MM.1S (cell line): ENCODE measurements at regions not wholly inside any gene's neighbourhood (a gene's known extent, or its start where the extent isn't known, plus 50 kb on each side); places are given as distances from the start of the nearest gene placed in this dataset.

Experiments
- DNase-seq: peaks from one replicate; pipeline ENCODE4 v3.0.0-alpha.2; 2015
- H2AFZ ChIP-seq: fragments of 300-600 bp; sonication (generic); 2 replicates; pipeline ENCODE4 v1.6.0; 2016; ENCODE audit warnings: antibody characterized with exemption, low read length
- H3F3A ChIP-seq: fragments of 300-600 bp; sonication (generic); 2 replicates; pipeline ENCODE4 v1.6.1; 2016; ENCODE audit warnings: mild to moderate bottlenecking, antibody characterized with exemption, low read length, moderate library complexity, mixed read lengths; ENCODE audit not compliant: insufficient read depth
- H3K27ac ChIP-seq: fragments of 300-600 bp; sonication (generic); 2 replicates; pipeline ENCODE4 v1.5.1; 2016; ENCODE audit warnings: mild to moderate bottlenecking, low read length
- H3K27me3 ChIP-seq: fragments of 300-600 bp; sonication (generic); replicated peaks from 2 replicates; pipeline ENCODE4 v1.6.0; 2016; ENCODE audit warnings: low read length; ENCODE audit not compliant: insufficient read depth
- H3K36me3 ChIP-seq: fragments of 300-600 bp; sonication (generic); replicated peaks from 2 replicates; pipeline ENCODE4 v1.6.1; 2016; ENCODE audit warnings: mild to moderate bottlenecking, low read length, mixed read lengths; ENCODE audit not compliant: insufficient read depth
- H3K4me1 ChIP-seq: fragments of 300-600 bp; sonication (generic); 2 replicates; pipeline ENCODE4 v1.6.1; 2016; ENCODE audit warnings: low read length, mixed read lengths
- H3K4me2 ChIP-seq: fragments of 300-600 bp; sonication (generic); 2 replicates; pipeline ENCODE4 v1.6.0; 2016; ENCODE audit warnings: low read depth, low read length
- H3K4me3 ChIP-seq: fragments of 300-600 bp; sonication (generic); 2 replicates; pipeline ENCODE4 v1.5.1; 2016; ENCODE audit warnings: low read length, mixed read lengths
- H3K79me2 ChIP-seq: fragments of 300-600 bp; sonication (generic); 2 replicates; pipeline ENCODE4 v1.6.1; 2016; ENCODE audit warnings: mixed run types, low read length, mixed read lengths
- H3K9ac ChIP-seq: fragments of 300-600 bp; sonication (generic); 2 replicates; pipeline ENCODE4 v1.6.1; 2016; ENCODE audit warnings: low read length, mixed read lengths
- H3K9me2 ChIP-seq: fragments of 300-600 bp; sonication (generic); replicated peaks from 2 replicates; pipeline ENCODE4 v1.6.1; 2016; ENCODE audit warnings: mild to moderate bottlenecking, low read length, mixed read lengths; ENCODE audit not compliant: insufficient read depth
- H3K9me3 ChIP-seq: fragments of 300-600 bp; sonication (generic); replicated peaks from 2 replicates; pipeline ENCODE4 v1.6.1; 2016; ENCODE audit warnings: mild to moderate bottlenecking, low read length, mixed read lengths; ENCODE audit not compliant: insufficient read depth
- H4K20me1 ChIP-seq: fragments of 300-600 bp; sonication (generic); 2 replicates; pipeline ENCODE4 v1.6.1; 2016; ENCODE audit warnings: mild to moderate bottlenecking, low read length, moderate library complexity, mixed read lengths; ENCODE audit not compliant: insufficient read depth
- CTCF ChIP-seq: fragments of 300-600 bp; sonication (generic); IDR thresholded peaks from 2 replicates; pipeline ENCODE4 v1.5.1; 2016; ENCODE audit warnings: antibody characterized with exemption, low read length, mixed read lengths
- EZH2 ChIP-seq: fragments of 300-600 bp; sonication (generic); optimal IDR thresholded peaks from 2 replicates; pipeline ENCODE3; 2017; ENCODE audit warnings: low read depth, mild to moderate bottlenecking, antibody characterized with exemption, low read length, mixed read lengths
- EZH2phosphoT487 ChIP-seq: fragments of 300-600 bp; sonication (generic); IDR thresholded peaks from 2 replicates; pipeline ENCODE4 v1.6.1; 2018; ENCODE audit warnings: antibody characterized with exemption, low read length

- Histone ChIP-seq H3K4me2 (no peak overlapping the region), H3K36me3 (no peaks in the 10 kb centered on the region), H3K9ac (no peak overlapping the region), H2AFZ (no peak overlapping the region), H3K27ac (no peak overlapping the region), H3K9me2 (no peaks in the 10 kb centered on the region), H3K9me3 (no peaks in the 10 kb centered on the region), H3K27me3 (no peaks in the 10 kb centered on the region), H3K4me3 (no peak overlapping the region), H4K20me1 (no peaks in the 10 kb centered on the region), H3K79me2 (no peaks in the 10 kb centered on the region), H3F3A (no peaks in the 10 kb centered on the region), H3K4me1 (no peaks in the 10 kb centered on the region)
- no peak for TF ChIP-seq EZH2phosphoT487
- TF ChIP-seq EZH2, result no peak
- TF ChIP-seq CTCF, result no peak
- no peak for DNase-seq
Measured at GRCh38 chr6:105651969-105652368, 249.1 kb upstream of the PREP start.

- H3K36me3 ChIP-seq, result no peaks in the 10 kb centered on the region
- no peaks in the 10 kb centered on the region for H3F3A ChIP-seq
- H3K4me2 ChIP-seq, result no peak overlapping the region
- no peaks in the 10 kb centered on the region for H4K20me1 ChIP-seq
- no peak overlapping the region for H3K4me3 ChIP-seq
- no peak for DNase-seq
- H3K27ac ChIP-seq, result no peak overlapping the region
- H3K4me1 ChIP-seq, result no peaks in the 10 kb centered on the region
- TF ChIP-seq CTCF (no peak), EZH2phosphoT487 (no peak), EZH2 (no peak)
- H3K27me3 ChIP-seq, result no peaks in the 10 kb centered on the region
- H3K79me2 ChIP-seq, result no peaks in the 10 kb centered on the region
- no peaks in the 10 kb centered on the region for H3K9me2 ChIP-seq
- no peak overlapping the region for H3K9ac ChIP-seq
- H2AFZ ChIP-seq, result no peak overlapping the region
- H3K9me3 ChIP-seq, result no peaks in the 10 kb centered on the region
Measured at GRCh38 chr6:105650347-105650746, 247.5 kb upstream of the PREP start.

- H3K27ac ChIP-seq, result no peak overlapping the region
- H2AFZ ChIP-seq, result no peak overlapping the region
- no peaks in the 10 kb centered on the region for H3K36me3 ChIP-seq
- H3K27me3 ChIP-seq, result no peaks in the 10 kb centered on the region
- H3K9me3 ChIP-seq, result no peaks in the 10 kb centered on the region
- H3K4me2 ChIP-seq, result no peak overlapping the region
- no peaks in the 10 kb centered on the region for H3F3A ChIP-seq
- H3K9ac ChIP-seq, result no peak overlapping the region
- no peak overlapping the region for H3K4me3 ChIP-seq
- no peaks in the 10 kb centered on the region for H3K9me2 ChIP-seq
- no peaks in the 10 kb centered on the region for H3K79me2 ChIP-seq
- TF ChIP-seq EZH2phosphoT487 (no peak), EZH2 (no peak), CTCF (no peak)
- DNase-seq, result no peak
- H4K20me1 ChIP-seq, result no peaks in the 10 kb centered on the region
- H3K4me1 ChIP-seq, result no peaks in the 10 kb centered on the region
Measured at GRCh38 chr6:105649192-105649591, 246.3 kb upstream of the PREP start.
